Ovary (tissue), 3 donors: ENCODE measurements at regions not wholly inside any gene's neighbourhood (a gene's known extent, or its start where the extent isn't known, plus 50 kb on each side); places are given as distances from the start of the nearest gene placed in this dataset.

Experiments used
- CTCF ChIP-seq, 3 donors: fragments of 450-650 bp in 2 of 3; fragments of 200-600 bp in 1 of 3; IDR thresholded peaks; one replicate each; pipeline versions ENCODE4 v1.5.1 to v1.8.0; 2016 to 2022; ENCODE audit warnings: antibody characterized with exemption in 3 of 3, mild to moderate bottlenecking in 1 of 3
- EP300 ChIP-seq: sonication (generic); formaldehyde crosslinking; IDR thresholded peaks from one replicate; pipeline ENCODE4 v1.6.1; 2017; ENCODE audit warnings: antibody characterized with exemption
- POLR2A ChIP-seq: fragments of 450-650 bp; IDR thresholded peaks from one replicate; pipeline ENCODE4 v1.6.1; 2017; ENCODE audit warnings: antibody characterized with exemption, mild to moderate bottlenecking, moderate library complexity
- donor health status: DM: no; HTN: no; CAD: no.

DNA sequence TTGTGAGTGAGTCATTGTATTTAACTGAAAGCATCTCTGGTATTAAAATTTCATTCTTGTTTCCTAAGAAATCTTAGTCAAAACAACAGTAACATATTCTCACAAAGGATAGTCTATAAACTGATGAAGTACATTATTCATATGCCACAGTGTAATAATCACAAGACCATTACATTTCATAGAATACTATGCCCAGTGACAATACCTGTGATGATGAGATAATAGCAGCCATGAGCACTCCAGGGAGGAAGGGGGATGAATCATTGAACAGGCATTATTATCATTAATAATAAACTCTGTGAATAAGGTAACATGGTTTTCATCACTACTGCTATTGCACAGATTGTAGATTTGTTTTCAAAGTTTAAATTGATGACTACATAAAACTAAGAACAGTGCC is 667.9 kb downstream of the EPM2A start:
- no peak for TF ChIP-seq CTCF (IDR thresholded peaks at IDR 0.05)
- no peak for TF ChIP-seq EP300
- TF ChIP-seq POLR2A, result no peak
